Neural progenitor cell (in vitro differentiated cells): ENCODE measurements at regions not wholly inside any gene's neighbourhood (a gene's known extent, or its start where the extent isn't known, plus 50 kb on each side); places are given as distances from the start of the nearest gene placed in this dataset.

ENCODE experiments used
- EZH2 ChIP-seq: fragments of 200-600 bp; sonication (generic); IDR thresholded peaks from 2 replicates; pipeline ENCODE4 v1.6.1; 2017; ENCODE audit warnings: antibody characterized with exemption, mild to moderate bottlenecking, moderate library complexity
- TF ChIP-seq, protein P1 (sequence below): fragments of 200-600 bp; sonication (generic); IDR thresholded peaks from 2 replicates; pipeline ENCODE4 v1.5.1; 2017; ENCODE audit warnings: antibody characterized with exemption, mild to moderate bottlenecking

DNA sequence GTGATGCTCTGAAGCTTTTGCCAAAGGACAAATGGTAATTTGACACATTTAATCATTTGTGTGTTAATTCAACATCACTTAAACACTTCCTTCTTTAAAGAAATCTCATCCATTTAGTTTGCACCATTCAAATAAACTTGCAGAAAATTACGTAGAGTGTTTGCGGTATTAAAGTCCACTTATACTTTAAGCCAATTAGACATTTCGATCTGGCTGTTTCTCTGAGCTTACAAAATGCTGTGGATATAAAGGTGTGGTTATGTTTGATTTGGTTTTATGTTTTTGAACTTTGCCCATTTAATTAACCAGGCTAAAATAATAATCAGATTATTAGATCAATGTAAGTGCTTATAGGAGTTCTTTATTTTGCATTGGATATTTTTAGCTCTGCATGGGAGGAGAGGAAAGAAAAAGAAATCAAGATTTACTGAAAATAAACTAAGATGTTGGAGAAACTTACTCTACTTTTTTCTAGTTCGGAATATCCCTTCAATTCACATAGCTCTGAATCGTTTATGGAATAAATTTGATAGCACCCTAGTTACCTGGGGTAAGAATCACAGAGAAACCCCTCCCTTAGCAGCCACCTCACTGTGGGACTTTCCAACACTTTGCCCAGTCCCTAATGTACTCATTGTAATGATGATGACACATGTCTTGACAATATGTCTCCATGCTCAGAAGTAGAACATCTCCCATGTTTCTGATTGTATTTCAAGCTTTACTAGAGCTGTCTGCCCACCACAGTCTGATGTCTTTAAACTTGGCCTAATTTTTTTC lies 268.0 kb downstream of the BTG1 start:
- TF ChIP-seq, protein P1, sequence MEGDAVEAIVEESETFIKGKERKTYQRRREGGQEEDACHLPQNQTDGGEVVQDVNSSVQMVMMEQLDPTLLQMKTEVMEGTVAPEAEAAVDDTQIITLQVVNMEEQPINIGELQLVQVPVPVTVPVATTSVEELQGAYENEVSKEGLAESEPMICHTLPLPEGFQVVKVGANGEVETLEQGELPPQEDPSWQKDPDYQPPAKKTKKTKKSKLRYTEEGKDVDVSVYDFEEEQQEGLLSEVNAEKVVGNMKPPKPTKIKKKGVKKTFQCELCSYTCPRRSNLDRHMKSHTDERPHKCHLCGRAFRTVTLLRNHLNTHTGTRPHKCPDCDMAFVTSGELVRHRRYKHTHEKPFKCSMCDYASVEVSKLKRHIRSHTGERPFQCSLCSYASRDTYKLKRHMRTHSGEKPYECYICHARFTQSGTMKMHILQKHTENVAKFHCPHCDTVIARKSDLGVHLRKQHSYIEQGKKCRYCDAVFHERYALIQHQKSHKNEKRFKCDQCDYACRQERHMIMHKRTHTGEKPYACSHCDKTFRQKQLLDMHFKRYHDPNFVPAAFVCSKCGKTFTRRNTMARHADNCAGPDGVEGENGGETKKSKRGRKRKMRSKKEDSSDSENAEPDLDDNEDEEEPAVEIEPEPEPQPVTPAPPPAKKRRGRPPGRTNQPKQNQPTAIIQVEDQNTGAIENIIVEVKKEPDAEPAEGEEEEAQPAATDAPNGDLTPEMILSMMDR: no peak
- TF ChIP-seq EZH2: no peak
